ENCODE measurements at regions not wholly inside any gene's neighbourhood (a gene's known extent, or its start where the extent isn't known, plus 50 kb on each side); places are given as distances from the start of the nearest gene placed in this dataset.
"Not testable (repeated sequence)": the region's sequence is repeated elsewhere in the genome, so short reads cannot be mapped to it uniquely, and the experiment has no call there.

DNA sequence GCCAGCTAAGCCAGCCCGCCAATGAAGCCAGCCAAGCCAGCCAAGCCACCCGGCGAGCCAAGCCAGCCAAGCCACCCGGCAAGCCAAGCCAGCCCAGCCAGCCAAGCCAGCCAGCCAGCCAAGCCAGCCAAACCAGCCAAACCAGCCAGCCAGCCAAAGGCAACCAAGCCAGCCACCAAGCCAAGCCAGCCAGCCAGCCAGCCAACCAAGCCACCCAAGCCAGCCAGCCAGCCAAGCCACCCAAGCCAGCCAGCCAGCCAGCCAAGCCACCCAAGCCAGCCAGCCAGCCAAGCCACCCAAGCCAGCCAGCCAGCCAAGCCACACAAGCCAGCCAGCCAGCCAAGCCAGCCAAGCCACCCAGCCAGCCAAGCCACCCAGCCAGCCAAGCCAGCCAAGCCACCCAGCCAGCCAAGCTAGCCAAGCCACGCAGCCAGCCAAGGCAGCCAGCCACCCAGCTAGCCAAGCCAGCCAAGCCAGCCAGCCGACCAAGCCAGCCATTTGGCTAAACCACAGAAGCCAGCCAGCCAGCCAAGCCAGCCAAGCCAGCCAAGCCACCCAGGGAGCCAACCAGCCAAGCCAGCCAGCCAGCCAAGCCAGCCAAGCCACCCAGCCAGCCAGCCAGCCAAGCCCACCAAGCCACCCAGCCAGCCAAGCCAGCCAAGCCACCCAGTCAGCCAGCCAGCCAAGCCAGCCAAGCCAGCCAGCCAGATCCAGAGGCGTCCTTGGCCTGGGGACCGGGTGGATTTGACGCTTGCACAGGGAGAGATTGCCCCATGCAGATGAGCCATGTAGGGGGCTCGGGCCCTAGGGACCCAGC lies 198.0 kb downstream of the GOLGA6L6 start:
- TF ChIP-seq, protein P1, sequence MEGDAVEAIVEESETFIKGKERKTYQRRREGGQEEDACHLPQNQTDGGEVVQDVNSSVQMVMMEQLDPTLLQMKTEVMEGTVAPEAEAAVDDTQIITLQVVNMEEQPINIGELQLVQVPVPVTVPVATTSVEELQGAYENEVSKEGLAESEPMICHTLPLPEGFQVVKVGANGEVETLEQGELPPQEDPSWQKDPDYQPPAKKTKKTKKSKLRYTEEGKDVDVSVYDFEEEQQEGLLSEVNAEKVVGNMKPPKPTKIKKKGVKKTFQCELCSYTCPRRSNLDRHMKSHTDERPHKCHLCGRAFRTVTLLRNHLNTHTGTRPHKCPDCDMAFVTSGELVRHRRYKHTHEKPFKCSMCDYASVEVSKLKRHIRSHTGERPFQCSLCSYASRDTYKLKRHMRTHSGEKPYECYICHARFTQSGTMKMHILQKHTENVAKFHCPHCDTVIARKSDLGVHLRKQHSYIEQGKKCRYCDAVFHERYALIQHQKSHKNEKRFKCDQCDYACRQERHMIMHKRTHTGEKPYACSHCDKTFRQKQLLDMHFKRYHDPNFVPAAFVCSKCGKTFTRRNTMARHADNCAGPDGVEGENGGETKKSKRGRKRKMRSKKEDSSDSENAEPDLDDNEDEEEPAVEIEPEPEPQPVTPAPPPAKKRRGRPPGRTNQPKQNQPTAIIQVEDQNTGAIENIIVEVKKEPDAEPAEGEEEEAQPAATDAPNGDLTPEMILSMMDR (IDR thresholded peaks at IDR 0.05) = not testable (repeated sequence)
- TF ChIP-seq POLR2A (IDR thresholded peaks at IDR 0.05; ENCODE audit: low read depth) = not testable (repeated sequence)
